Myocyte (in vitro differentiated cells): ENCODE measurements at regions not wholly inside any gene's neighbourhood (a gene's known extent, or its start where the extent isn't known, plus 50 kb on each side); places are given as distances from the start of the nearest gene placed in this dataset.
"Not testable (repeated sequence)": the region's sequence is repeated elsewhere in the genome, so short reads cannot be mapped to it uniquely, and the experiment has no call there.

Source experiments
- DNase-seq: peaks from one replicate; pipeline ENCODE4 v3.0.0-alpha.2; 2012; ENCODE audit warnings: low read depth

DNA sequence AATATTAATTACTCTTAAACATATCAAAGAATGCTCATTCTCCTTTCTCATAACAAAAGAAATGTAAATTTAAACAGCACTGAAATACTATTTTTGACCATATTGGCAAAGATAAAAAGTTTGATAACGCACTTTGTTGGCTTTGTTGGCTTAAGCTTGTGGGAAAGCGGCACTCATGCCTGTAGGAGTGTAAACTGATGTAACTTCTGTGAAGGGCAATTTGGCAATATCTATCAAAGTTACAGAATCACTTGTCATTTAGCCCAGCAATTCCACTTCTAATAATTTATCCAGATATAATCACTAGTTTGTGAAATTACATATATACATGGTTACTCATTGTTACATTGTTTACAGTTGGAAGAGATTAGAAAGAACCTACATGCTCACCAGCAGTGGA, 96.3 kb upstream of the FOXN2 start:
- DNase-seq: no peak

DNA sequence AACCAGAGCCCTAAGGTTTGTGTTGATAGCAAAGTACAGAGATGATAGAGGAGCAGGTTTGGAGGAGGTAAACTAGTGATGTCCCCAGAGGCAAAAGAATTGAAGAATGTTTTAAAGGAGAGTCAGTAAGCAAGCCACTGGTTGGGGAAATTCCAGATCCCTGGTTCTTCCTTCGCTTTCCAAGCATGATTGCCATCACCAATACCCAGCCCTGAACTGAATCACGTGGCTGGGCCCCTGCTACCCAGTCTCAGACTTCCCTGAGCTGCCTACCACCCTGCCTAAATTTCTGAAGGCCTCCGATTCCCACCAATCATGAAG, 95.3 kb upstream of the FOXN2 start:
- no peak for DNase-seq

DNA sequence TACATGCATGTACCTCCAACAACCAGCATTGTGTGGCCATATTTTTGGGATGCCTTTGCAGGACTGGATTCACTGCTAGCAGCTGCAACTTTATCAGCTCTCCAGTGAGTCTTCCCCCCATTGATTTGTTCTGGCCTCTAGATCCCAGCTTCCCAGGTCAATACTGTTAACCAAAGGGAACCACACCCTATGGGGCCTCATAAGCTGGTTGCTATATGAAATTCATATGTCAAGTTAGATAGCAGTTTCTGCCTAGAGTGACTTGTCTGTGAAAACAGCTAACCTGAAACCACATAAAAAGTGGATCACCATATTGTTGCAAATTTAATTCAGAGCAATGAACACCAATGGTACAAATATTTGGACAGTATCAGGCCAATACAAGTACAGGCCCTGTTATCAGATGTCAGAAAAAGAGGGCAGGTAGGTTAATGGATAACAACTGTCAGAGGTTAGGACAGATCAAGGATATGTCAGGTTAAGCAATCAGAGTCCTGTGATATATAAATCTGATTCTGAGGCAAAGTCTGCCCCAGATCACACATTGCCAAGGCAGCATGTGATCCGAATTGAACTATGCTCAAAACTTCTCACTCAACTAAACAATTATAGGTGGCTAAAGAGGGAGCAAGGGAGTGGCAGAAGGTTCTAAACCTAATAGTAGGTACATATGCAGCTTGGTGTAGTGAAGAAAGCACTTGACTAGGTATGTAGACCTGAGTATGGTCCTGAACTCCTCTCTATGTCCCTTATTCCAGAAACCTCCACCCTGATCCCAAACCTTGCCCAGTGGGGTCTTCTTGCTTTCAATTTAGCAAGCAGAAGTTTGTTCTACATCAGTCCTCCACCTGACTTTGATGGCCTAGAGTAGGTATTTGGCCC, 94.7 kb upstream of the FOXN2 start:
- DNase-seq: no peak

DNA sequence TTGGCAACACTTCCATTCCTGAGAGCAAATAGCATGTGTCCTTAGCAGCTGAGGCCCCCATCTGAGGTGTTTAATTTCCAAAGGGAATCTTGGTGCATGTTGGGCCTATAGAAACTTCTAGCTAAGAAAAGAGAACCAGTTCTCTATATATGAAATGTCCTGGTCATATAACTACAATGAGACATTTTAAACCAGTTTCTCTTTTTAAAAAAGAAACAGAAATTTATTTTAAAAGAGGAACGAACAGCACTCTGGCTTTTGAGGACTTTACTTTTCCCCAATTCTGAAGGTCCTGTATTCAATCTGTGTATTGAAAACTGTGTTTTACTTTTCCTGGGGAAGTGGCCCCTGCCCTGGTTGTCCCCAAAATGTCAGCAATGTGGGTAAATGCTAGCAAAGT, 94.0 kb upstream of the FOXN2 start:
- DNase-seq: no peak

DNA sequence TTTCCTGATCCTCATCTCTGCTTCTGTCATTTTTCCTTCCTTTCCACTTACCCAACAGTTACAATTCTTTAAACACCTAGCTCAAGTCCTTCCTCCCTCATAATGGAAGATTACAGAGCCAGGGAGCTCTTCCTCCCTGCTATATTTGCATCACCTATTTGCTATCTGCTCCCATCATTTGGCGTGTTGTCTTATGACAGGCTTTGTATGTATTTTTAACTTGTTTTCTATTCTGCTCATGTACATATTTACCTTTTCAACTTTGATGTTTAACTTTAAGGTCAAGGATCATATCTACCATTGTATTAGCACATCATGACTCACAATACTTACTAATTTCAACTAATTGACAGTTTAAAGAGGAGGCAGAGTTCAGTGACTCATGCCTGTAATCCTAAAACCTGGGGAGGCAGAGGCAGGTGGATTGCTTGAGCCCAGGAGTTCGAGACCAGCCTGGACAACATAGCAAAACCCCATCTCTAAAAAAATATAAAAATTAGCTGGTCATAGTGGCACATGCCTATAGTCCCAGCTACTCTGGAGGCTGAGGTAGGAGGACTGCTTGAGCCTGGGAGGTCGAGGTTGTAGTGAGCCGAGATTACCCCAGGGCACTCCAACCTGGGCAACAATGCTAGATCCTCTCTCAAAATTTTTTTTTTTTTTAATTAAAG, 92.5 kb upstream of the FOXN2 start:
- DNase-seq: no peak

DNA sequence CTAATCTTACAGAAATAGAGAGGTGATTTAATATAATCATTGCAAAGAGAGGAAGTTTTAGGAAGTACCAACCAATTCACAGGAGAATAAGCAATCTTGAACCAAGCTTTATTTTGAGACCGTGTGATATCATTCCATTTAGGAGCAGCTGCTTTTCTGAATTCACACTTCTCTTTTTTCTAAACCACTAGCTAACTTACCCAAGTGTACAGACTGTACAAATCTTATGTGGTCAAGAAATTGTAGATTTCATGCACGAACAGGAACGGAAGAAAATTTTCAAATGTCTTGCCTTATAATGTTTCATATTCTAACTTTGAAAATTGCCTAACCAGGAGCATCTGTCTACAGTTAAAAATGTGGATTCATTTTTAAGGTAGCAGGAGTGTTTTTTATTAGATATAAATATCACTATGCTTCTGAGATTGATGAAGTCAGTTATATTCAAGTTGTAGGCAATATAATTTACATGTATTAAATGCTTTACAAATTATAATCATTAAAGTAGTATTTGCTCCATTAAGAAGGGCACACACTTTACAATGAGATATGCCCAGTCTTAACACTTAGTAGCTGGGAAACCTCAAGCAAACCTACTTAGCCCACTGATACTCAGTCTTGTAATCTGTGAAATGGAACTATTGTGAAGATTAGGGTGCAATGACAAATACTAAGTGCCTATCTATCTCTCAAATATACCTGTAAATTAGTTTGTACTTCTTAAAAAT, 86.7 kb upstream of the FOXN2 start:
- peak; percentile 55 for DNase-seq

DNA sequence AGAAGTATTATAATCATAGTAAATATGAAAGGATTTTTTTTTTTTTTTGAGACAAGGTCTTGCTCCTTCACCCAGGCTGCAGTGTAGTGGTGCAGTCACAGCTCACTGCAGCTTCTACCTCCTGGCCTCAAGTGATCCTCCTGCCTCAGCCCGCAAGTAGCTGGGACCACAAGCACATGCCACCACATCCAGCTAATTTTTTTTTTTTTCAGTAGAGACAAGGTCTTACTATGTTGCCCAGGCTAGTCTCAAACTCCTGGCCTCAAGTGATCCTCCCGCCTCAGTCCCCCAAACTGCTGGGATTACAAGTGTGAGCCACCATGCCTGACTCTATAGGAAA, 86.2 kb upstream of the FOXN2 start:
- DNase-seq: no peak

DNA sequence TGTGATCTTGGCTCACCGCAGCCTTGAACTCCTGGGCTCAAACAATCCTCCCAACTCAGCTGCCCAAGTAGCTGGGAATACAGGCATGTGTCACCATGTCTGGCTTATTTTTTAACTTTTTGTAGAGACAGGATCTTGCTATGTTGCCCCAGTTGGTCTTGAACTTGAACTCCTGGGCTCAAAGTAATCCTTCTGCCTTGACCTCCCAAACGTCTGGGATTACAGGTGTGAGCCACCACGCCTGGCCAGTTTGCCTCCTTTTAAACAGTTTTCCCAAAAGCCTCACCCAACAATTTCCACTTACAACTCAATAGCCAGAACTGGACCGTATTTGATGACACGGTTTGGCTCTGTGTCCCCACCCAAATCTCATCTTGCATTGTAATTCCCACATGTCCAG, 85.4 kb upstream of the FOXN2 start:
- DNase-seq: no peak

DNA sequence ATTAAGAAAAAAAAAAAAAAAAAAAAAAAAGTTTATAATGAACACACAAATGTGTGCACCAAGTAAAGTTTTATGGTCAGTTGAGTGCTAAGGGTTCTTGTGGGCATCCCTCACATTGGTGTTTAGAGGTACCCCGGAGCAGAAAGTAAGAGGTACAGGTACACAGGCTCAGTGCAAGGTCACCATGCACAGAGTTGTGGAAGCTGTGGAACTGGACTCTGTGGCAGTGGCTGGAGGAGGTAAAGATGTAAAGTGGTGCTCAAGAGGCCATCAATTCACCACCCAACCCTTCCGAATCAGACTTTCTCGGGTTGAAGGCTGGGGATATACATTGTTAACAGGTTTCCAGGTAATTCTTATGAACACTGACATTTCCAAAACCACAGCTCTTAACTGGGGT, 83.6 kb upstream of the FOXN2 start:
- no peak for DNase-seq

DNA sequence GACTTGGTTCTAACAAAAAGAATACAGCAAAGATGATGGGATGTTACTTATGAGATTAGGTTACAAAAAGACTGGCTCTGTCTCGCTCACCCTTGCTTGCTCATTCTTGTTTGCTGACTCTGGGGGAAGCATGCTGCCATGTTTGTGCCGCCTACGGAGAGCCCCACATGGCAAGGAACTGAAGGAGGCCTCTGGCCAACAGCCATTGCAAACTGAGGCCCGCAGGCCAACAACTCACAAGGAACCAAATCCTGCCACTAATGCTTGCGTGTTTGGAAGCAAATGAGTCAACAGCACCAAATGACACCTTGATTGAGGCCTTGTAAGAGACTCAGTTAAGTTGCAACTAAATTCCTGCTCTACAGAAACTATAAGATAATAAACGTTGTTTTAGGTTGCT, 82.1 kb upstream of the FOXN2 start:
- DNase-seq: no peak

DNA sequence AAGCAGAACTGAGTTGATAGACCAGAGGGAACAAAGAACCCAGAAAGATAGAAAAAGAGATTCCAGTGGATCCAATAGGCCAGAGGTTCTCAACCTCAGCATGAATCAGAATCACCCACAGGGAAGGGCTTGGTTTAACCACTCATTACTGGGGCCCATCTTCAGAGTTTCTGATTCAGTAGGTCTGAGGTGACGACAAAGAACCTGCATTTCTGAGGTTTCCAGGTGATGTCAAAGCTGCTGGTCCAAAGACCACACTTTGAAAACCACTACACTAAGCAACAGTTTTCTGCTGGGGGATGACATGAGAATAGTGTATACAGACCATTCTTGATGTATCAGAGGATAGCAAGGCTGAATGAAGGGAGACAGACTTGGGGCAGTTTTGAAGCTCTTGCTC, 81.5 kb upstream of the FOXN2 start:
- no peak for DNase-seq

DNA sequence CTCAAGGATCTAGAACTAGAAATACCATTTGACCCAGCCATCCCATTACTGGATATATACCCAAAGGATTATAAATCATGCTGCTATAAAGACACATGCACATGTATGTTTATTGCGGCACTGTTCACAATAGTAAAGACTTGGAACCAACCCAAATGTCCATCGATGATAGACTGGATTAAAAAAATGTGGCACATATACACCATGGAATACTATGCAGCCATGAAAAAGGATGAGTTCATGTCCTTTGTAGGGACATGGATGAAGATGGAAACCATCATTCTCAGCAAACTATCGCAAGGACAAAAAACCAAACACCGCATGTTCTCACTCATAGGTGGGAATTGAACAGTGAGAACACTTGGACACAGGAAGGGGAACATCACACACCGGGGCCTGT, 80.7 kb upstream of the FOXN2 start:
- not testable (repeated sequence) for DNase-seq

DNA sequence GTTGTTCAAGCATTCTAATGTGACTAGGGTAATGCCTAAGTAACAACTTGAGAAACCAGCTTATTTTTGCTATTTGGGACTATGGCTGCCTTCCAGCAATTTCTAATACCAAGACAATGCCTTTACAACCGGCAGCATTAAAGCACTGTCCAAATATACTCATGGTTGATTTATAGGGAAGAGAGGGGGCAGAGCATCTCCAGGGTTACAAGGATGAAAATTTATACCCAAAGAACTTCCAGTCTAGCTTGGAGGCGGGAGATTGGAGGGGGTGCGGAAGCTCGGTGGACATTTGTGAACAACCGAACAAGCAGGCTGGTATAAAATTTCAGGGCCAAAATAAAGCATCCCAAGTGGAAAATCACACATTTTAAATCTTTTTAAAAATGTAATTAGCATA, 79.4 kb upstream of the FOXN2 start:
- no peak for DNase-seq

DNA sequence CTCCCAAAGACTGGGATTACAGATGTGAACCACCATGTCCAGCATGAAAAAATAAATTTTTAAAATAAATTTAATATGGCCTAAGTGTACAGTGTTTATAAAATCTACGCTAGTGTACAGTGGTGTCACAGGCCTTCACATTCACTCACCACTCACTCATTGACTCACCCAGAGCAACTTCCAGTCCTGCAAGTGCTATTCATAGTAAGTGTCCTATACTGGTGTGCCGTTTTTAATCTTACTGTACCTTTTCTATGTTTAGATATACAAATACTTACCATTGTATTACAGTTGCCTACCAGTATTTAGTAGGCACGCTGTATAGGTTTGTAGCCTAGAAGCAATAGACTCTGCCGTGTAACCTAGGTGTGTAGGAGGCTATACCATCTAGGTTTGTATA, 76.1 kb upstream of the FOXN2 start:
- no peak for DNase-seq

DNA sequence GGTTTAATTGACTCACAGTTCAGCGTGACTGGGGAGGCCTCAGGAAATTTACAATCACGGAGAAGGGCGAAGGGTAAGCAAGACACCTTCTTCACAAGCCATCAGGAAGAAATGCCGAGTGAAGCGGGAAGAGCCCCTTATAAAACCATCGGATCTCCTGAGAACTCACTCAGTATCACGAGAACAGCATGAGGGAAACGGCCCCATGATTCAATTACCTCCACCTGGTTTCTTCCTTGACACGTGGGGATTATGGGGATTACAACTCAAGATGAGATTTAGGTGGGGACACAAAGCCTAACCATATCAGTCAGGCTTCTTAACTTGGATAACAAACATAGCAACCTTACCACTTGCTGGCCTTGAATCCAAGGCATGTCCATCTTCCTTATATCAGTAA, 73.6 kb upstream of the FOXN2 start:
- no peak for DNase-seq

DNA sequence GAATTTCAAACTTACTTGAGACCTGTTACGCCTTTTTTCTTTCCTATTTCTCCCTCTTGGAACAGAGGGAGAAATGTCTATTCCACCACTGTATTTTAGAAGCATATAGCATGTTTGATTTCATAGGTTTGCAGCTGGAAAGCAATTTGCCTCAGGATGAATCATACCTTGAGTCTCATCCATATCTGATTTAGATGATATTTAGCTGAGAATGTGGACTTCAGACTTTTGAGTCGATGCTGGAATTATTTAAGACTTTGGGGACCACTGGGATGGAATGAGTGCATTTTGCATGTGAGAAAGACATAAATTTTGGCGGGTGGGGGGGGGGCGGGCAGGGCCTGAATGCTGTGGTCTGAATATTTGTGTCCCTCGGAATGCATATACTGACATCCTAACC, 67.3 kb upstream of the FOXN2 start:
- no peak for DNase-seq

DNA sequence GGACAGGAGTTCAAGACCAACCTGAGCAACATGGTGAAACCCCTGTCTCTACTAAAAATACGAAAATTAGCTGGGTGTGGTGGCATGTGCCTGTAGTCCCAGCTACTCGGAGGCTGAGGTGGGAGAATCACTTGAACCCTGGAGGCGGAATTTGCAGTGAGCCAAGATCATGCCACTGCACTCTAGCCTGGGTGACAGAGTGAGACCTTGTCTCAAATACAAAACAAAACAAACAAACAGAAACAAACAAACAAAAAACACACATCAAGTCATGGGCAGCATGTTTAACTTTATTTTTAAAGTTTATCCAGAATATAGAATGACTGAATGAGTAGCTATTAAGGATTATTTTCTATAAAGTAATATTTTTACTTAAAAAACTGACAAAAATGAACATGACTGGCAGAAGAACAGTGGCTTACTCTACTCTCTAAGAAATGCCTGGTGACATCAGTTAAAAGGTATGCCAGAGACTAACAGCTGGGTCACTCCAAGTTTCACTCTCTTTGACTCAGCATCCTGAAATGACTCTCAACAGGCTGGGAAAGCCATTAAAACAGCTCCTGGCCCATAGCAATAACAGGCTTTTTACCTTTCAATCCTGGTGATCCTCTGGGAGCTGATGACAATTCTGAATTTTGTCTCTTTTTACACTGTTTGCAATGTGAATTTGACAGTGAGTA, 66.1 kb upstream of the FOXN2 start:
- DNase-seq: peak; percentile 95

DNA sequence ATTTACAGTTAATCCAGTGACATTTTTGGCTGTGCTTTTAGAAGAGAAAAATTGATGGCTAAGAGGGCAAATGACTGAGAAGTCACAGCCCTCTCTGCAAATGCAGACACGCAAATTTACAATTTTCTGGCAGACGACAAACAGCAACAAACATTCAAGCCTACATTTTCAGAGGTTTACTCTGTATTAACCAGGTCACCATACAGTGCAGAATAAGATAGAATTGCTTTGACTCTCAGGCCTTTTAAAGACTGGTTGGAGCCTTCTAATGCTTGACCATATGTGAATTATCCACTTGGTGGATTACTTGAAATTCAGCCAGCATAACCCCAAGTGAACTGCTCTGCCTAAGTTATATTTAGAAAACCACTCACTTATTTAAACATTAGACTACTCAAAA, 65.5 kb upstream of the FOXN2 start:
- peak; percentile 81 for DNase-seq

DNA sequence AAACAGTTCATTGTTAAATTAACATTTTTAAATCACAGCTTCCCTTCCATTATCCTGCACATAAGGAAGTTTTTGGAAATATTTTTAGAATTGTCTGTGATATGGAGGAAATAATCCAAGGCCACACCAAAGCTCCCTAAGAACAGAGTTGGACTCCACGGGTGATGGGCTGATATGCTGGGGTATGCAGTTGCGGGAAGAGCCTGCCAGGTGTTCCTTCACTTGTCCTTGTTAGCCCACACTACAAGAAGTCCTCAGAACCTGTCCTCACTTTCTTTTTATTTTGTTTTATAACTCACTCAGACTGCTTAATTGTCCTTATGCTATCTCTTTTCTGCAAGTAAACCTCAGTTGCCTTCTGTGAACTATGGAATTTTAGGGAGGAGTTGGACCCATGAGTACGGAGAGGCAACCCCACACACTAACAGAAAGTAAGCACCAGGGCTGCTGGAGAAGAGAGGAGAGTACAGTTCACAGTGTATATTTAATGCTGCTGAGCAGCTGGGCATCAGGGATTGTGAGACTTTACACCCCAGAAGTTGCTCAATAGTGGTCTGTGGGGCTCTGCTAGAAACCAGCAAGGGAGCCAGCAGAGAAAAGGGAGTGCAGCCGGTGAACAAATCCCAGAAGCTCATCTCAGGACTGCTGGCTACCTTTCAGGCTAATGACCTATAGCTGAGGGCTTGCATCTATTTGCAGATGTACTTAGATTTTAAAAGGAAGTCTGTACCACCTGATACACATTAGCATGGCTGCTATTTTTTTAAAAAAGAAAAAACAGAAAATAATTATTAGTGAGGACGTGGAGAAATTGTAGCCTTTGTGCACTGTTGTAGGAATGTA, 64.6 kb upstream of the FOXN2 start:
- peak; percentile 71 for DNase-seq

DNA sequence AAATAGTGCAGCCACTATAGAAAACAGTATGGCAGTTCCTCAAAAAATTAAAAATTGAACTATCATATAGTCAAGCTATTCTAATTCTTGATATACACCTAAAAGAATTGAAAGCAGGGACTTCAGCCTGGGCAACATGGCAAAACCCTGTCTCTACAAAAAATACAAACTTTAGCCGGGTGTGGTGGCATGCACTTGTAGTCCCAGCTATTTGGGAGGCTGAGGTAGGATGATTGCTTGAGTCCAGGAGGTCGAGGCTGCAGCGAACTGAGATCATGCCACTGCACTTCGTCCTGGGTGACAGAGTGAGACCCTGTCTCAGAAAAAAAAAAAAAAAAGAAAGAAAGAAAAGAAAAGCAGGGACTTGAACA, 64.0 kb upstream of the FOXN2 start:
- no peak for DNase-seq

DNA sequence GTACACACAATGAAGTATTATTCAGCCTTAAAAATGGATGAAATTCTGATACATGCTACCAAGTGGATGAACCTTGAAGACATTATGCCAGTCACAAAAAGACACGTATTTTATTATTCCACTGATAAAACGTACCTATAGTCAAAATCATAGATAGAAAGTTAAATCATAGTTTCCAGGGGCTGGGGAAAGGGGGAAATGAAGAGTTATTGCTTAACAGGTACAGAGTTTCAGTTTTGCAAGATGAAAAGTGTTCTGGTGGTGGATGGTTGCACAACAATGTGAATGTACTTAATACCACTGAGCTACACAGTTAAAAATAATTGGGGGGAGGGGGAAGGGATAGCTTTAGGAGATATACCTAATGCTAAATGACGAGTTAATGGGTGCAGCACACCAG, 63.5 kb upstream of the FOXN2 start:
- no peak for DNase-seq
